Stimulated activated CD8-positive, alpha-beta memory T cell treated with anti-CD3 and anti-CD28 coated beads, Interleukin-7, amount 100 ng/mL, for 1 hour (primary cell): ENCODE measurements at regions not wholly inside any gene's neighbourhood (a gene's known extent, or its start where the extent isn't known, plus 50 kb on each side); places are given as distances from the start of the nearest gene placed in this dataset.
"Not testable (repeated sequence)": the region's sequence is repeated elsewhere in the genome, so short reads cannot be mapped to it uniquely, and the experiment has no call there.

Source experiments
- DNase-seq, 2 donors: peaks; one replicate each; pipeline ENCODE4 v3.0.0-alpha.2; 2020; ENCODE audit warnings: low read depth in 2 of 2

GRCh38 chr2:147293991-147294824 lies 550.6 kb upstream of the ACVR2A start:
- no peak for DNase-seq

- DNase-seq: no peak
These were observed 556.7 kb upstream of the ACVR2A start for GRCh38 chr2:147288131-147288530.

GRCh38 chr2:147275943-147276342 lies 568.9 kb upstream of the ACVR2A start:
- no peak for DNase-seq

- no peak for DNase-seq
These were observed 571.2 kb upstream of the ACVR2A start for GRCh38 chr2:147273628-147274027.

GRCh38 chr2:147273106-147273505 lies 571.7 kb upstream of the ACVR2A start:
- no peak for DNase-seq

GRCh38 chr2:147269581-147269980 lies 575.2 kb upstream of the ACVR2A start:
- not testable (repeated sequence) for DNase-seq

GRCh38 chr2:147260241-147260640 lies 584.6 kb upstream of the ACVR2A start:
- DNase-seq: no peak

- no peak for DNase-seq
These were observed 589.0 kb upstream of the ACVR2A start for GRCh38 chr2:147255812-147256211.

- DNase-seq: no peak
These were observed 594.0 kb upstream of the ACVR2A start for GRCh38 chr2:147250652-147251356.

GRCh38 chr2:147247749-147248148 lies 597.1 kb upstream of the ACVR2A start:
- DNase-seq: no peak

GRCh38 chr2:147242445-147242844 lies 602.4 kb upstream of the ACVR2A start:
- DNase-seq: no peak

- no peak for DNase-seq
These were observed 608.2 kb upstream of the ACVR2A start for GRCh38 chr2:147236601-147237000.

GRCh38 chr2:147232225-147232669 lies 612.6 kb upstream of the ACVR2A start:
- DNase-seq: no peak

GRCh38 chr2:147231607-147232006 lies 613.2 kb upstream of the ACVR2A start:
- DNase-seq: no peak

- no peak for DNase-seq
These were observed 613.7 kb upstream of the ACVR2A start for GRCh38 chr2:147231081-147231480.

GRCh38 chr2:147227313-147227712 lies 617.5 kb upstream of the ACVR2A start:
- no peak for DNase-seq

GRCh38 chr2:147224070-147224469 lies 620.8 kb upstream of the ACVR2A start:
- DNase-seq: no peak

- DNase-seq: no peak
These were observed 621.2 kb upstream of the ACVR2A start for GRCh38 chr2:147223553-147224060.

- DNase-seq: no peak
These were observed 621.7 kb upstream of the ACVR2A start for GRCh38 chr2:147223119-147223518.

- no peak for DNase-seq
These were observed 622.3 kb upstream of the ACVR2A start for GRCh38 chr2:147222506-147222905.

- DNase-seq: no peak
These were observed 629.9 kb upstream of the ACVR2A start for GRCh38 chr2:147214914-147215313.

GRCh38 chr2:147211484-147211883 lies 633.3 kb upstream of the ACVR2A start:
- no peak for DNase-seq

- no peak for DNase-seq
These were observed 640.7 kb upstream of the ACVR2A start for GRCh38 chr2:147204102-147204501.
